PC-3 (cell line): ENCODE measurements at regions not wholly inside any gene's neighbourhood (a gene's known extent, or its start where the extent isn't known, plus 50 kb on each side); places are given as distances from the start of the nearest gene placed in this dataset.
A peak's percentile ranks its signal among the peaks of the same experiment; 100 is the strongest.

Experiments used
- ATAC-seq: fragments of 200-7000 bp; cut with Tn5 transposase; 2 replicates; pipeline ENCODE4 v1.9.1; 2020; ENCODE audit warnings: mild to moderate bottlenecking, moderate library complexity
- BruUV-seq: library from RNA; stranded (reverse); fragments of 400-500 nt; replicated peaks from 2 replicates; lab custom pipeline; 2021; lab: Mats Ljungman, UMichigan
- CTCF ChIA-PET: fragments of 300-600 bp; sonication (Branson Sonifier 250); formaldehyde crosslinking; loops from one replicate; lab custom pipeline; 2022; ENCODE audit warnings: antibody characterized with exemption; lab: Charles Lee
- POLR2A ChIA-PET: fragments of 300-600 bp; sonication (Branson Sonifier 250); formaldehyde crosslinking; loops from one replicate; lab custom pipeline; 2022; ENCODE audit warnings: antibody characterized with exemption; ENCODE audit not compliant: unreplicated experiment; lab: Charles Lee
- DNase-seq: peaks from one replicate; pipeline ENCODE4 v3.0.0-alpha.2; 2015
- H2AFZ ChIP-seq: fragments of 300-600 bp; sonication (generic); 2 replicates; pipeline ENCODE4 v1.6.0; 2016; ENCODE audit warnings: antibody characterized with exemption, low read length
- H3F3A ChIP-seq: fragments of 300-600 bp; sonication (generic); one replicate; pipeline ENCODE4 v1.6.0; 2017; ENCODE audit warnings: antibody characterized with exemption, low read length, control low read depth, mild to moderate bottlenecking; ENCODE audit not compliant: unreplicated experiment
- H3K27ac ChIP-seq: fragments of 300-600 bp; sonication (generic); 2 replicates; pipeline ENCODE4 v1.5.1; 2016; ENCODE audit warnings: mild to moderate bottlenecking, low read length
- H3K27me3 ChIP-seq: fragments of 300-600 bp; sonication (generic); 2 replicates; pipeline ENCODE4 v1.6.1; 2016; ENCODE audit warnings: low read length, mixed read lengths
- H3K36me3 ChIP-seq: fragments of 300-600 bp; sonication (generic); 2 replicates; pipeline ENCODE4 v1.6.1; 2016; ENCODE audit warnings: low read depth, mixed run types, low read length, mixed read lengths
- H3K4me1 ChIP-seq: fragments of 300-600 bp; sonication (generic); 2 replicates; pipeline ENCODE4 v1.5.1; 2016; ENCODE audit warnings: low read length; ENCODE audit not compliant: insufficient read depth
- H3K4me2 ChIP-seq: fragments of 300-600 bp; sonication (generic); 2 replicates; pipeline ENCODE4 v1.6.0; 2016; ENCODE audit warnings: low read length
- H3K4me3 ChIP-seq: fragments of 300-600 bp; sonication (generic); 2 replicates; pipeline ENCODE4 v1.5.1; 2016; ENCODE audit warnings: mild to moderate bottlenecking, low read length, mixed read lengths
- H3K79me2 ChIP-seq: fragments of 300-600 bp; sonication (generic); 2 replicates; pipeline ENCODE4 v1.6.1; 2017; ENCODE audit warnings: low read length, mixed read lengths
- H3K9ac ChIP-seq: fragments of 300-600 bp; sonication (generic); 2 replicates; pipeline ENCODE4 v1.6.0; 2016; ENCODE audit warnings: mild to moderate bottlenecking, low read length
- H3K9me2 ChIP-seq: fragments of 300-600 bp; sonication (generic); replicated peaks from 2 replicates; pipeline ENCODE4 v1.6.1; 2016; ENCODE audit warnings: mixed run types, low read length, mixed read lengths
- H3K9me3 ChIP-seq: fragments of 300-600 bp; sonication (generic); 2 replicates; pipeline ENCODE4 v1.6.1; 2016; ENCODE audit warnings: low read length, mixed read lengths
- H4K20me1 ChIP-seq: fragments of 300-600 bp; sonication (generic); 2 replicates; pipeline ENCODE4 v1.6.1; 2016; ENCODE audit warnings: low read length, mixed read lengths
- CTCF ChIP-seq: fragments of 300-600 bp; sonication (generic); conservative IDR thresholded peaks from 2 replicates; pipeline ENCODE4 v1.5.1; 2017; ENCODE audit warnings: antibody characterized with exemption, low read depth, mild to moderate bottlenecking, low read length
- EZH2 ChIP-seq: fragments of 300-600 bp; sonication (generic); IDR thresholded peaks from one replicate; pipeline ENCODE4 v1.6.1; 2017; ENCODE audit warnings: antibody characterized with exemption, mild to moderate bottlenecking, low read length; ENCODE audit not compliant: unreplicated experiment
- EZH2phosphoT487 ChIP-seq: fragments of 300-600 bp; sonication (generic); IDR thresholded peaks from 2 replicates; pipeline ENCODE4 v1.6.1; 2018; ENCODE audit warnings: mild to moderate bottlenecking, antibody characterized with exemption, low read length, borderline replicate concordance
- intact Hi-C: fragments of 100-400 bp; cut with micrococcal nuclease; formaldehyde crosslinking; loops from 2 replicates; pipeline ENCODE4 v1.9.0; 2023

GRCh38 chr9:27714388-27714787 lies 141.1 kb upstream of the C9orf72 start:
- Histone ChIP-seq H3F3A (no peaks in the 10 kb centered on the region), H3K79me2 (no peaks in the 10 kb centered on the region), H3K27me3 (no peaks in the 10 kb centered on the region), H3K4me2 (no peak overlapping the region), H3K4me1 (no peaks in the 10 kb centered on the region), H3K36me3 (no peaks in the 10 kb centered on the region), H2AFZ (no peak overlapping the region), H3K4me3 (no peak overlapping the region), H3K9me2 (no peaks in the 10 kb centered on the region), H4K20me1 (no peaks in the 10 kb centered on the region), H3K9ac (no peak overlapping the region), H3K27ac (no peak overlapping the region), H3K9me3 (no peaks in the 10 kb centered on the region)
- ATAC-seq (no peak), DNase-seq (peak; percentile 7)
- TF ChIP-seq EZH2phosphoT487 = no peak
- TF ChIP-seq CTCF = no peak; the same call in 1 of the 2 replicates
- TF ChIP-seq EZH2 = no peak
- intact Hi-C loops = no loop called here
- no TSS peak for BruUV-seq
- CTCF ChIA-PET = no interaction called here
- POLR2A ChIA-PET = no interaction called here

GRCh38 chr9:27715651-27716050 lies 142.4 kb upstream of the C9orf72 start:
- CTCF ChIA-PET = interaction anchor here (0.6 kb wide), 1 partner anchor 242 kb away, joined by 3 read pairs; no protein-coding TSS in a partner anchor
- intact Hi-C loops = no loop called here

More at GRCh38 chr9:27715651-27716050, 142.4 kb upstream of the C9orf72 start:
- no TSS peak for BruUV-seq
- Histone ChIP-seq H3K9ac (no peak overlapping the region), H3K9me3 (no peaks in the 10 kb centered on the region), H4K20me1 (no peaks in the 10 kb centered on the region), H3K36me3 (no peaks in the 10 kb centered on the region), H3K27ac (no peak overlapping the region), H3K4me2 (no peak overlapping the region), H3F3A (no peaks in the 10 kb centered on the region), H3K79me2 (no peaks in the 10 kb centered on the region), H3K4me1 (no peaks in the 10 kb centered on the region), H3K27me3 (no peaks in the 10 kb centered on the region), H2AFZ (no peak overlapping the region), H3K4me3 (no peak overlapping the region), H3K9me2 (no peaks in the 10 kb centered on the region)
- TF ChIP-seq EZH2 (no peak), EZH2phosphoT487 (no peak), CTCF (no peak)
- ATAC-seq = no peak
- POLR2A ChIA-PET = no interaction called here
- no peak for DNase-seq
